ENCODE measurements at regions not wholly inside any gene's neighbourhood (a gene's known extent, or its start where the extent isn't known, plus 50 kb on each side); places are given as distances from the start of the nearest gene placed in this dataset.

DNA sequence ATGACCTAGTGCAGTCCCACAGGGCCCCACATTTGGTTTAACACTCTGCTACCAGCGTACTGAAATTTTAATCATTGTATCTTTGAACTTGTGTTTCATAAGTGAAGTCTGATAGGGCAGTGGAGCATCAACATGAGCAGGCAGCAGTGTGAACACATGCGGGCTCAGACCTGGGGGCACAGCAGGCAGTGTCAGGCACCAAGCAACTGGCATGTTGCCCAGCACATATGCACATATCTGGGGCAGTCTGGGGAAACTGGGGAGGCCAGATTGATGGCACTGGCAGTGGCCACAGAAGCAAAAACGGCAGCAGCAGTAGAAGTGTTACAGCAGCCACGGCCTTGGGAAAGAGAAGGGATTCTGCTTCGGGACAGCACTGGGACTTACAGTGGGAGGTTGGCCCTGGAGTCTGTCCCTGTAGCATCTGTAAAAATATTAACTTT is 353.9 kb upstream of the KCNMB2 start:
- TF ChIP-seq, protein P1, sequence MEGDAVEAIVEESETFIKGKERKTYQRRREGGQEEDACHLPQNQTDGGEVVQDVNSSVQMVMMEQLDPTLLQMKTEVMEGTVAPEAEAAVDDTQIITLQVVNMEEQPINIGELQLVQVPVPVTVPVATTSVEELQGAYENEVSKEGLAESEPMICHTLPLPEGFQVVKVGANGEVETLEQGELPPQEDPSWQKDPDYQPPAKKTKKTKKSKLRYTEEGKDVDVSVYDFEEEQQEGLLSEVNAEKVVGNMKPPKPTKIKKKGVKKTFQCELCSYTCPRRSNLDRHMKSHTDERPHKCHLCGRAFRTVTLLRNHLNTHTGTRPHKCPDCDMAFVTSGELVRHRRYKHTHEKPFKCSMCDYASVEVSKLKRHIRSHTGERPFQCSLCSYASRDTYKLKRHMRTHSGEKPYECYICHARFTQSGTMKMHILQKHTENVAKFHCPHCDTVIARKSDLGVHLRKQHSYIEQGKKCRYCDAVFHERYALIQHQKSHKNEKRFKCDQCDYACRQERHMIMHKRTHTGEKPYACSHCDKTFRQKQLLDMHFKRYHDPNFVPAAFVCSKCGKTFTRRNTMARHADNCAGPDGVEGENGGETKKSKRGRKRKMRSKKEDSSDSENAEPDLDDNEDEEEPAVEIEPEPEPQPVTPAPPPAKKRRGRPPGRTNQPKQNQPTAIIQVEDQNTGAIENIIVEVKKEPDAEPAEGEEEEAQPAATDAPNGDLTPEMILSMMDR (IDR thresholded peaks at IDR 0.05): no peak
- TF ChIP-seq POLR2A (IDR thresholded peaks at IDR 0.05): no peak

Measured in breast epithelium (tissue), 3 donors.